GM21390 (cell line): ENCODE measurements at regions not wholly inside any gene's neighbourhood (a gene's known extent, or its start where the extent isn't known, plus 50 kb on each side); places are given as distances from the start of the nearest gene placed in this dataset.

ENCODE experiments used
- ATAC-seq: cut with Tn5 transposase; IDR thresholded peaks from one replicate; pipeline ENCODE4 v1.9.1; 2021; ENCODE audit not compliant: unreplicated experiment

- no peak for ATAC-seq
Observed at GRCh38 chr22:27454807-27455450, 346.6 kb downstream of the MN1 start.

- ATAC-seq: no peak
Observed at GRCh38 chr22:27455526-27455925, 346.0 kb downstream of the MN1 start.

GRCh38 chr22:27456696-27457503 lies 344.7 kb downstream of the MN1 start:
- ATAC-seq: no peak

GRCh38 chr22:27459999-27460398 lies 341.6 kb downstream of the MN1 start:
- no peak for ATAC-seq

- ATAC-seq: no peak
Observed at GRCh38 chr22:27460591-27461347, 340.8 kb downstream of the MN1 start.

- ATAC-seq: no peak
Observed at GRCh38 chr22:27461470-27461869, 340.1 kb downstream of the MN1 start.

- ATAC-seq: no peak
Observed at GRCh38 chr22:27462190-27462589, 339.4 kb downstream of the MN1 start.

- ATAC-seq: no peak
Observed at GRCh38 chr22:27463121-27463660, 338.4 kb downstream of the MN1 start.

- ATAC-seq: no peak
Observed at GRCh38 chr22:27466229-27466628, 335.3 kb downstream of the MN1 start.

GRCh38 chr22:27466778-27467438 lies 334.6 kb downstream of the MN1 start:
- ATAC-seq: no peak

- no peak for ATAC-seq
Observed at GRCh38 chr22:27467711-27468110, 333.8 kb downstream of the MN1 start.

- ATAC-seq: no peak
Observed at GRCh38 chr22:27468712-27469111, 332.8 kb downstream of the MN1 start.

- ATAC-seq: no peak
Observed at GRCh38 chr22:27470169-27470772, 331.3 kb downstream of the MN1 start.

GRCh38 chr22:27472975-27473374 lies 328.6 kb downstream of the MN1 start:
- no peak for ATAC-seq

- ATAC-seq: no peak
Observed at GRCh38 chr22:27473533-27473932, 328.0 kb downstream of the MN1 start.

GRCh38 chr22:27474112-27474571 lies 327.4 kb downstream of the MN1 start:
- ATAC-seq: no peak

- ATAC-seq: no peak
Observed at GRCh38 chr22:27474711-27475547, 326.6 kb downstream of the MN1 start.

GRCh38 chr22:27475548-27475897 lies 326.0 kb downstream of the MN1 start:
- no peak for ATAC-seq

GRCh38 chr22:27476318-27476717 lies 325.2 kb downstream of the MN1 start:
- ATAC-seq: no peak

GRCh38 chr22:27476729-27477128 lies 324.8 kb downstream of the MN1 start:
- no peak for ATAC-seq
